ENCODE measurements at regions not wholly inside any gene's neighbourhood (a gene's known extent, or its start where the extent isn't known, plus 50 kb on each side); places are given as distances from the start of the nearest gene placed in this dataset.
A peak's percentile ranks its signal among the peaks of the same experiment; 100 is the strongest.

GRCh38 chr11:13105237-13105844, 96.2 kb downstream of the RASSF10 start:
- peak; percentile 4 to 24 for DNase-seq

- no peak for DNase-seq
Measured at GRCh38 chr11:13107544-13108044, 98.5 kb downstream of the RASSF10 start.

GRCh38 chr11:13108416-13108815, 99.3 kb downstream of the RASSF10 start:
- DNase-seq: no peak

GRCh38 chr11:13109616-13110015, 100.5 kb downstream of the RASSF10 start:
- no peak for DNase-seq

DNA sequence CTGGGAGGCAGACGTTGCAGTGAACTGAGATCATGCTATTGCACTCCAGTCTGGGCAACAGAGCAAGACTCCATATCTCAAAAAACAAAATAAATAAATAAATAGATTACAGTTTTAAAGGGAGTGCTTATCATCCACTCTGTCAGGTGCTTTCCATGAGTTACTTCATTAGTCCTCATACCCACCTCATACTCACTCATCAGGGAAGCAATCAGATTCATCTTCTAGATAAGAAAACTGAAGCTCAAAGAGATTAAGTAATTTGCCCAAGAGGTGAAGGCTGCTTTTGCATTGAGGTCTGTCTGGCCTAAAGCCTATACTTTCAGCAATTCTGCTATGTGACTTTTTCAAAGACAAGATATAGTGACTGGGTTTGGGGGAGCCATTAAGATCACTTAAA, 101.0 kb downstream of the RASSF10 start:
- no peak for DNase-seq

DNA sequence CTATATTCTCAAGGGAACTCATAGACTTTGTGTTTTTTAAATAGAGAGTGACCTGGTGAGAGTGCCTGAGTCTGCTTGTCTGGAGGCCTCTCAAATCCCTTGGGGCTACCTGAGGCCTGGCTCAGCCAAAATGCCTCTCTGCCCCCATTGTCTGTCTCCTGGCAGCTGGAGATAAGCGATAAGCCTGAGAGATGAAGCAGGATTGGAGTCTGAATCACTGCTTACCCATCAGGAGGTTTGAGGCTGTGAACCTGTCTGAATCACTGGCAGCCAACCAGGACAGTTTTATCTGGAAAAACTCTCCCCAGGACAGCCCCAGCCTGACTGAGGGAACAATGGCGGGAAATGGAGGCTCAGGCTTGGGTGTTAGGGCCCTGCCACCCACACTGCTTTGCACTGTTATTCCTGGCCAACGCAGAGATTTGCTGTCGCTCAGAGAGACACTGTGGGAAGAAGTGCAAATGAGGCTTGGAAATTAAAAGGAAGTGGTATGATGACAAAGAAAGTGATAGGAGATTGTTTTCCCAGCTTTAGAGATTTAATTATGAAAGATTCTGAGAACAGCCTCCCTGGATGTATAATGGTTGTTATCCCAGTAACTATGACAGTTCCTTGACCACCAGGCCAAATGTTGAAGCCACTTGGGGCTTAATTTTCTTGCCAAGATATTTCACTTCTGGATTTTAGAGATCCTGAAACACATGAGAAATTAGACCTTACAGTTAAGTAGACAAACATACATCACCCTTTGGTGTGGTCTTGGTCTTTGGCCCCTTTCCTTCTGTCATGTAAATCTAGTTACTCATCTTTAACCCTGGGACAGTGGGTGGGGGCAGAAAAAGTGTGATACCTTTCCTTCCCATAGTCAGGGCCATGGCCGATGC, 102.1 kb downstream of the RASSF10 start:
- no peak for DNase-seq

GRCh38 chr11:13111813-13112130, 102.7 kb downstream of the RASSF10 start:
- DNase-seq: no peak

GRCh38 chr11:13114566-13115379, 105.7 kb downstream of the RASSF10 start:
- no peak for DNase-seq

DNA sequence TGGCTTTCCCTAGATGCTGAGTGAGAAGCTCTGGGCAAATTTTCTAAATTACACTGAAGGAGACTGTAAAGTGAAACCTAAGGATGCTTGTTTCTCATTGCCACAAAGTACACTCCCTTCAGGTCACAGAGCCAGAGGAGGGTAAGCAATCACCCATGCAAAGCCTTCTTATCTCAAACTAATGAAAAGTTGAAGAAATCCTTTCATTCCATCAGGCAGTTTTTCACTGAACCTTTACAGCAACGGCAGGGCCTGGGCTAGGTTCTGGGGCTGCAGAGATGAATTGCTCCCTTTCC, 106.2 kb downstream of the RASSF10 start:
- no peak for DNase-seq

GRCh38 chr11:13116491-13116890, 107.4 kb downstream of the RASSF10 start:
- no peak for DNase-seq

GRCh38 chr11:13117344-13117743, 108.2 kb downstream of the RASSF10 start:
- DNase-seq: no peak

GRCh38 chr11:13118194-13118593, 109.1 kb downstream of the RASSF10 start:
- DNase-seq: no peak

DNA sequence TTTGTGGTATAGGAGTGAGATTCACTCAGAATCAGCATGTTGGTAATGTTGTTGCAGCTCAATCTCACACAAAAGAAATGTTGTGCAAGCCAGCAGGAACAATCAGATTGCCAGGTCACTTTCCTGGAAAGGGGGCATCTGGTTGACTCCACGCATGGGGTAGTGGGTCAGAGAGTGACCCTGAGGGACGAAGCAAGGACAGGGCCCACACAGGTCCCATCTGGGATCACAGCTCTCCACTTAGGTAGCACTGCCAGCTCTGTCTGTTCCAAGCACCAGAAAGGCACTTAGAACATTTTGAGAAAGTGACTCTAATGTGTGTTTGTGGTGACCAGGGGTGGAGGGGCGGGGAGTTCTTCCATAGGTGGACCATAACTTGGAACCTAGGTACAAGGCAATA, 109.5 kb downstream of the RASSF10 start:
- no peak for DNase-seq

- DNase-seq: no peak
Measured at GRCh38 chr11:13119361-13119760, 110.2 kb downstream of the RASSF10 start.

DNA sequence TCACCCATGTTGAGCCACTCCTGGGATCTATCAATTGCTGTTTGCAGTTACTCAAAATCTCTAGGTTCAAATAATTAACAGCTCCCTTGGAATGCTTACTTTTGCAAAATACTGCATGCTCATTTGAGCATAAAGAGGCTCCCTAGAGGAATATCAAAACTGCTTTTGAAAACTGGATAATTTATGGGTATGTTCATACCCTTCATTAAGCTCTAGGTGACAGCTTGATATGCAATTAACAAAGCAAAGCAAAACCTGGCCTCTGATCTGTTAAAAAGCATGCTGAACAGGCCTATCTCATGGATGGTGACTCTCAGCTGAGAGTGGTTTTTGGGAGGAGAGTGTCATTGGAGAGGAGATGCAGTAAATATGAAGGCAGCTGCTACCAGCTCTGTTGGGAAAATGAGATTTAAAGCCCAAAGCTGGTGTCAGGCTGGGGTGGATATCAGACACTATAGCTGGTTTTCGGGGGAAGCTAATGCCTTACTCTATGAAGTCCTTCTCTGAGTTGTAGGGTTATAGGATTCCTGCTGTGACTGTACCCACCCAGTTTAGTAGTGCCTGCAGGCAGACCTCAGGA, 110.9 kb downstream of the RASSF10 start:
- DNase-seq: no peak

GRCh38 chr11:13120691-13121090, 111.6 kb downstream of the RASSF10 start:
- no peak for DNase-seq

- no peak for DNase-seq
Measured at GRCh38 chr11:13126430-13126829, 117.3 kb downstream of the RASSF10 start.

GRCh38 chr11:13127161-13127560, 118.0 kb downstream of the RASSF10 start:
- DNase-seq: no peak

DNA sequence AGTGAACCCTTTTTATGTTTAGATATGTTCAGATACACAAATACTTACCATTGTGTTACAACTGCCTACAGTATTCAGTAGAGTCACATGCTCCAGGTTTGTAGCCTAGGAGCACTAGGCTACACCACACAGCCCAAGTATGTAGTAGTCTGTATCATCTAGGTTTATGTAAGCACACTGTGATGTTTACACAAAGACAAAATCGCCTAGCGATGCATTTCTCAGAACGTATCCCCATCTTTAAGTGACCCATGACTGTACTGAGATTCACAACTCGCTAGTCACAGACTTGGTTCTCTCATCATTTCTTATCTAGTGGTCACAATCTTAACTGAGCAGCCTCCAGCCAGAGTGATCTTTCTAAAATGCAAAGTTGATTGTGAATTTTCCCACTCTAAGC, 119.2 kb downstream of the RASSF10 start:
- no peak for DNase-seq

GRCh38 chr11:13134066-13134465, 125.0 kb downstream of the RASSF10 start:
- no peak for DNase-seq

DNA sequence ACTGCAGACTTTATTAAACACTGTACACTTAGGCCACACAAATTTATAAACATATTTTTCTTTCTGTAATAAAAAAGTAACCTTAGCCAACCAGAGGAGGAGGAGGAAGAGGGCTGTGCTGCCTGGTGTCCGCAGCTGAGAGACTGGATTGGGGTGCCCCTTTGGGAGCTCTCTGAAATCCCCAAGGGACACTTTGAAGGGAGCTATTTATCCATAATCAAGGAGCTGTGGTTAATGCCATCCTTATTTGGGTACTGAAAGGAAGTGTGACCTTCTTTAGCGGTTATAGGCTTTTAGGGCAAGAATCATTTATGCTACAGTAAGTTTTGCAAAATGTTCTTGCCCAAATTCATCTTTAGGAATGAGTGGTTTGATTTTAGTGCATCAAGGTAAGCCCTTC, 125.8 kb downstream of the RASSF10 start:
- no peak for DNase-seq

GRCh38 chr11:13135385-13136271, 126.5 kb downstream of the RASSF10 start:
- DNase-seq: no peak

DNA sequence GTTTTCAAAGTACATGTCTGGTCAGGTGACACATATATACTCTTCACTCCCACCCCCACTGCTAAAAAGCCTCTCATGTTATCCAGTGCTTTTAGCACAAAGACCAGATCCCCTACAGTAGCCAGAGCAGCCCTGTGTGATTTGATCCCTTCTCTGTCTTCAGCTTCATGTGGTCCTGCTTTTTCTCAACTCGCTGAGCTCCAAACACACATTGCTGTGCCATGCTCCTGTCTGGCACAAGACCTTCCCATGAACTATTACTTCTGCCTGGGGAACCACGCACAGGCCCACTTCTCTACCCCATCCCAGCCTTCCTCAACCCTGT, 127.1 kb downstream of the RASSF10 start:
- no peak for DNase-seq

All from inflammatory macrophage treated with lipopolysaccharide for 1 hour (primary cell).